IPS-NIHi7 (cell line): ENCODE measurements at regions not wholly inside any gene's neighbourhood (a gene's known extent, or its start where the extent isn't known, plus 50 kb on each side); places are given as distances from the start of the nearest gene placed in this dataset.
"Not testable (repeated sequence)": the region's sequence is repeated elsewhere in the genome, so short reads cannot be mapped to it uniquely, and the experiment has no call there.

Source experiments
- DNase-seq: peaks from one replicate; pipeline ENCODE4 v3.0.0; 2012; ENCODE audit warnings: mixed read lengths; ENCODE audit errors: extremely low spot score

DNA sequence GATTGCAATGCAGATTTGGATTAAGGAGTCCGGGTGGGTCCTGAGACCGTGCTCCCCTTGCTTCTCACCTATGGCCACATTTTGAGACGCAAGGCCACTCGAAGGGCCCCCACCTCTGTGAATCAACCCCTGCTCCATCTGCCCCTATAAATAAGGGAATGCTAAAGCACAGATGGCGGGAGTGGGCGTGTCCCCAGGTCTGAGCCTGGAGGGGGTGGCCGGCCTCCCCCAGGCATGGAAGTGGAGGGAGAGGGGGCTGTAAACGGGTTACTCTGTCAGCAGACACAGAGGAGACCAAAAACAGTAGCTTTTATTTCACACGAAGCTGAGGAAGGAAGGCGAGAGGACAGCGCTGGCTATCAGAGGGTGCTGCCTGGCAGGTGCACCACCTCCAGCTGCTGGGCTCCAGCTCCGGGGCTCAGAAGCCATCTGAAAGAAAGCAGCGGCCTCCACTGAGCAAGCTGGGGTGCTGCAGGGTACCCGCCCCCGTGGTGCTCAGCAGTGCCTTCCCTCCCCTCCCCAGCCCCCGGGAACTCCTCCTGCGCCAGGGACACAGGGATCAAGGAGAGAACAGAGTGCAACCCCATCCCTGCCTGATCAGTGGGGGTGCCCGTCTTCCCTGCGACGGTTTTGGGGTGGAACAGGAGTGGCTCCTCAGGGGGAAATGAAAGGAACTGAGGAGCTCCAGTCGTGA is 56.7 kb upstream of the RAB6C start:
- DNase-seq = peak; percentile 23

DNA sequence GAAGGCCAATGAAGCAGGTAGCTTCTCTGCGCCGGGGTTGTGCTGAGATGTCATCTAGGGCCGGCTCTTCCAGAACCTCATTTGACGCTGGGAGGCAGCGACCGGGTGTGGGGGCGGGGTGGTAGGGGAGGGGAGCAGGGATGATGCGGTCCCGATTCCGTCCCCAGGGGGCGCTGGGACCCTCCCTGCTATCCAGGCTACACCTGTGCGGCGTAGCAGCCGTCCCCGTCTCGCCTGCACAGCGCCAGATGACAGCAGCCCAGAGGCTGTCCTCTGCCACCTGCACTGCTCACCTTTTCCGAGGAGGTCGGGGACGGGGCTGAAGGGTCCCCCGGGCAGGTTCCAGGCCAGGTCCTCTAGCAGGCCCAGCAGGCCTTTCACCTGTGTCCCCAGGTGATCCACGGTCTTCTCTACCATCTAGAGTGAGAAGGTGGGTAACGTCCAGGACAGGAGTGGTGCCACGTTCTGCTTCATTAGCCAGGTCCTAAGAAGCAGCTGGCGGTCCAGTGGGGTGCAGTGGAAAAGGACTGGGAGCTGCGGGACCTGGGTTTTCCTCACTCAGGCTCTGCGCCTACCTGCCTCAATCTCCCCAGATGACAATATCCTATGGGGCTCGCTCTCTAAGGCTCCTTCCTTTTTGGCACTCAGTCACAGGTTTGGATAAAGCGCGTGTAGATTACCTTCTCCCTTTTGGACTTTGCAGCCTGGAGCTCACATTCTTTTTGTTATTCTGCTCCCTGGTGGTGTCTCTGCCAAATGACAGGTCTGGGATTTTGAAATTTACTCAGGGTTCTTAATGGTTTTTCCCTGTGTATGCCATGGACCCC is 56.0 kb upstream of the RAB6C start:
- peak; percentile 87 for DNase-seq

DNA sequence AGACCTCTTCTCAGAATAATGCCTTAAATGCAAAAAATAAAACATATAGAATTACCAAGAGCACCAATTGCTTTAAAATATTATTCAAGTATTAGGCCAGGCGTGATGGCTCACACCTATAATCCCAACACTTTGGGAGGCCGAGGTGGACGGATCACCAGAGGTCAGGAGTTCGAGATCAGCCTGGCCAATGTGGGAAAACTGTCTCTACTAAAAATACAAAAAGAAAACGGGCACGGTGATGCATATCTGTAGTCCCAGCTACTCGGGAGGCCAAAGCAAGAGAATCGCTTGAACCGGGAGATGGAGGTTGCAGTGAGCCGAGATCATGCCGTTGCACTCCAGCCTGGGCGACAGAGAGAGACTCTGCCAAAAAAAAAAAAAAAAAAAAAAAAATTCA is 55.4 kb upstream of the RAB6C start:
- not testable (repeated sequence) for DNase-seq

GRCh38 chr2:129925381-129925780 is 54.1 kb upstream of the RAB6C start:
- DNase-seq = no peak

DNA sequence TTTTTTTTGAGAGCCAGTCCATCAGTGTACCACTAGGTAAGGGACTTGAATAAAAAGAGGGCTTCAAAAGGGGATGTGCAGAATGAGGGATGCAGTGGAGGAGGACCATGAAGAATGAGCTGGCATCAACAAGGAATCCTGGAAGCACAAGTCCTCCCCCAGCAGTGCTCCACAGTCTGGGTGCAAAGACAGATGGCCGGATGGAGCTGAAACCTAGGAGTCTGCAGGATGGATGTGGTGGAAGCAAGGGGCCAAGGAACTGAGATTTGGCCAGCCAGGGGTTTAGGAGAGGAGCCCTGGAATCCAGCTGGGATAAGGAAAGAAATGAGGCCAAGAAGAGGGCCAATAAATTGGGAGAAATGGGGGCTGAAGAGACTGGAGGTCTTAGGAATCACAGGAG is 51.8 kb upstream of the RAB6C start:
- no peak for DNase-seq

GRCh38 chr2:129929321-129930290 is 49.9 kb upstream of the RAB6C start:
- DNase-seq = peak; percentile 4
